Vagina (tissue), 2 donors: ENCODE measurements at regions not wholly inside any gene's neighbourhood (a gene's known extent, or its start where the extent isn't known, plus 50 kb on each side); places are given as distances from the start of the nearest gene placed in this dataset.

Experiments used
- POLR2A ChIP-seq, 2 donors: fragments of 450-650 bp; IDR thresholded peaks; one replicate each; pipeline ENCODE4 v1.6.1; 2017; ENCODE audit warnings: antibody characterized with exemption in 2 of 2, mild to moderate bottlenecking in 2 of 2, moderate library complexity in 2 of 2
- POLR2AphosphoS5 ChIP-seq, 2 donors: sonication (generic); formaldehyde crosslinking; IDR thresholded peaks; one replicate each; pipeline ENCODE4 v1.9.0; 2017; ENCODE audit warnings: antibody characterized with exemption in 2 of 2, mild to moderate bottlenecking in 2 of 2, low read depth in 1 of 2; ENCODE audit not compliant: insufficient read depth in 1 of 2
- TF ChIP-seq, protein P1 (sequence below), 3 experiments: fragments of 450-650 bp in 2 of 3; fragments of 200-600 bp in 1 of 3; sonication (generic) in 1 of 3; IDR thresholded peaks; one replicate each; pipeline ENCODE4 v1.5.1; 2017 to 2019; ENCODE audit warnings: antibody characterized with exemption in 3 of 3, mild to moderate bottlenecking in 2 of 3, moderate library complexity in 2 of 3

DNA sequence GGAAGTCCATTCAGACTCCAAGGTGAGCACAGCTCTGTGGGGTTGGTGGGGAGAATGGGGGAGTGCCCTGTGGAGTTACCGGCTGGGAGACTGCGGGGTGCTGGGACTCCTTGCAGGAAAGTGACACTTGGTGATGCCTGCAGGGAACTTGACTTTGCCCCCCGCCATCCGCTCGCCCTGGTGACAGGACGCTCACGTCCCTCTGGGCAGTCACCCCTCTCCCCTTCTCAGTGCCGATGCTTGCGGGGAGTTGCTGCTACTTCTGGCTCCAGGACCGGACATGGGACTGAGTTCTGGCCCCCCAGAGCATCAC is 209.5 kb upstream of the C1orf174 start:
- TF ChIP-seq, protein P1, sequence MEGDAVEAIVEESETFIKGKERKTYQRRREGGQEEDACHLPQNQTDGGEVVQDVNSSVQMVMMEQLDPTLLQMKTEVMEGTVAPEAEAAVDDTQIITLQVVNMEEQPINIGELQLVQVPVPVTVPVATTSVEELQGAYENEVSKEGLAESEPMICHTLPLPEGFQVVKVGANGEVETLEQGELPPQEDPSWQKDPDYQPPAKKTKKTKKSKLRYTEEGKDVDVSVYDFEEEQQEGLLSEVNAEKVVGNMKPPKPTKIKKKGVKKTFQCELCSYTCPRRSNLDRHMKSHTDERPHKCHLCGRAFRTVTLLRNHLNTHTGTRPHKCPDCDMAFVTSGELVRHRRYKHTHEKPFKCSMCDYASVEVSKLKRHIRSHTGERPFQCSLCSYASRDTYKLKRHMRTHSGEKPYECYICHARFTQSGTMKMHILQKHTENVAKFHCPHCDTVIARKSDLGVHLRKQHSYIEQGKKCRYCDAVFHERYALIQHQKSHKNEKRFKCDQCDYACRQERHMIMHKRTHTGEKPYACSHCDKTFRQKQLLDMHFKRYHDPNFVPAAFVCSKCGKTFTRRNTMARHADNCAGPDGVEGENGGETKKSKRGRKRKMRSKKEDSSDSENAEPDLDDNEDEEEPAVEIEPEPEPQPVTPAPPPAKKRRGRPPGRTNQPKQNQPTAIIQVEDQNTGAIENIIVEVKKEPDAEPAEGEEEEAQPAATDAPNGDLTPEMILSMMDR (IDR thresholded peaks at IDR 0.05) = no peak
- no peak for TF ChIP-seq POLR2A (IDR thresholded peaks at IDR 0.05)
- no peak for TF ChIP-seq POLR2AphosphoS5 (IDR thresholded peaks at IDR 0.05; ENCODE audit: insufficient read depth in 1 of 2, low read depth in 1 of 2)
